Stimulated activated naive CD4-positive, alpha-beta T cell treated with Interleukin-2 at 50 U/mL for 16 hours (primary cell): ENCODE measurements at regions not wholly inside any gene's neighbourhood (a gene's known extent, or its start where the extent isn't known, plus 50 kb on each side); places are given as distances from the start of the nearest gene placed in this dataset.

Source experiments
- DNase-seq: peaks from one replicate; lab custom pipeline; 2025; lab: John Stamatoyannopoulos, UW

GRCh38 chr11:15585602-15586331 is 471.0 kb downstream of the INSC start:
- no peak for DNase-seq

- DNase-seq = no peak
Observed at GRCh38 chr11:15586741-15587473, 472.2 kb downstream of the INSC start.

DNA sequence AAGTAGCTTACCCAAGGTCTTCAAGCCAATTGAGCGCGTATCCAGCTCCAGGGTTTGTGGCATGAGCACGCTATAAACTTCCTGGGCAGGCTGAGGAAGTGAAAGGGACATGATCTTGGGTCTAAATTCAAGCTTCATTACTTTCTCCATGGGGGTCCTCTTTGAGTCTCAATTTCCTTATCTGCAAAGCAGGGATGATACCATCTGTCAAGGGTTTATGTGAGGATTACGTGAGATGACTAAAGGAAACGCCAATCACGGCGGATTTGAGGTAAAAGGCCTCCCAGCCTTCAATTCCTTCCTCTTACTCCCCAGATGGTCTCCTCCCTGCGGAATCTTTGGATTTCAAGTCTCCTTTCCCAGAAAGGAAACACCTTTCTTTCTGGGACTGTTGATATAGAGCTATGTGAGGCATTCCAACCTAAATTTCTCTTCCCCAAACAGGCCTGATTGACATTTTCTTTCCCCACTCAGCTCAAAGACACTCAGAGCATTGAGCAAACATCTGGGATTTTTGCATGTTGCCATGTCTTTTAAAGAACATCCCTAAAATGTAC is 474.4 kb downstream of the INSC start:
- no peak for DNase-seq

DNA sequence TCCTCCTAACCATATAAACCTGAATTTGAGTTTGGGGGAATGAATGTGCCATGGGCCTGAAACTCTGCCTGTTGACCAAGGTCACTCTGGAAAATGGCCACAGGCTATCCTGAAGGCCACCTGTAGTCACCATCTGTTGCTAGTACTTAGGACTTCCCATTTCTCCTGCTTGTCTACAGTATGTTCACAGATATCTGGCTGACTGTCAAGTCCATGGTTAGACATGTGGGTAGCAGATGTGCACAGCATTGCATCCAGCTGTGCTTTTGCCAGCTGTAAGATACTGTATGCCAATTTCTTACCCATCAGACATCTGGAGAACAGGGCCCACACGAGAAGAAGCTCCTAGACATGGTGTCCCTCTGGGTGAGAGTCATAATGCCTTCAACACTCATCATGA is 475.4 kb downstream of the INSC start:
- no peak for DNase-seq

DNA sequence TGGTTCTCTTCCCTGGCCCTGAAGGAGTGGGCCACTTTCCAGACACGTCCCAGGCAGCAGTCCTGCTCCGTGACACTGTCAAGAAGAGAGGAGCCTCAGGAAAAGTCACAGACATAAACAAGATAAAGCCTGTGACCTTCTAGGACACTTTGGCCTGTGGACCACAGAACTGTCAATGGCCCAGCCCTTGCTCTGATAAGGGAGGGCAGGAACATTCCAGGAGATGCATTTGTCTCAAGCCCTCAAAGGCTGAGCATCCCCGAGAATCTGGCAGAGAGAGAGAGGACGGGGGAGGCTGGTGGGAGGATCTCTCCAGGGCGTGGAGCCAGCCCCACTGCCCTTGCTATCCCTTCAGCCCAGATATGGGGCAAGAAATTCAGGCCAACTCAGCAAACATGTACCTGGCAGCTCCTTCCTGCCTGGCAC is 476.4 kb downstream of the INSC start:
- no peak for DNase-seq

DNA sequence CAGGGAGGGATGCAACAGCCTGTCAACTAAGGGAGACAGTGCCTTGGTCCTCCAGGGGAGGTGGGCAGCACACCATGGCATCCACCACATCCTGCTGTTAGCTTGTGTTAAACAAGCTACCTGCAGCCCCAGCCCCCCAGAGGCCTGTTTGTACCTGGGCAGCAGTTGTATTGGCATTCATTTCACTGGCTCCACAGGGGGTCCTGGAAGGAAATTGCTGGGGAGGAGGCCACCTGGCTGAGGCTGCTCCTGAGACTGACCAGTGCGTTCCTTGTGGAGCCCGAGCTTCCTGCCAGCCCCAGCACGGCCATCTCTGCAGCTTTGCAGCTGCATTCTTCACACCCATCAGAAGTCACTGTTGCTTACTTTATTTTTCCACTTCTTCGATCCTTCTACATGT is 479.9 kb downstream of the INSC start:
- DNase-seq = no peak

DNA sequence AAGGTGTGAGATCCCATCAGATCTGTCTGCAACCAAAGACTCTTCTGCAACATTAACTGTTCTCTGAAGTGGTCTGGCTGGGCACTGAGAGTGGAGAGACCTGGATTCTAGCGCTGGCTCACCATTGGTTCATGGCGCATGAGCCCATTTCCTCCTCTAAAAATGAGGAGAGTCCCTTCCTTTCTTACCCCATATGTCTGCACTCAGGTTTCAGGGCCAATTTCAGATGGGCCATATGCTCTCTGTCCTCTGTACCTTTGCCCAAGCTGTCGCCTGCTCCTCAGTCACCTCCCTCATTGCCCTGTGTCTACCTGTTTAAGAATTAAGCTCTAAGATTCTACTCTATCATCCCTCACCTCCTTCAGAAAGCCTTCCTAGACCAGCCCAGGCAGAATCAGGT is 484.7 kb downstream of the INSC start:
- no peak for DNase-seq

DNA sequence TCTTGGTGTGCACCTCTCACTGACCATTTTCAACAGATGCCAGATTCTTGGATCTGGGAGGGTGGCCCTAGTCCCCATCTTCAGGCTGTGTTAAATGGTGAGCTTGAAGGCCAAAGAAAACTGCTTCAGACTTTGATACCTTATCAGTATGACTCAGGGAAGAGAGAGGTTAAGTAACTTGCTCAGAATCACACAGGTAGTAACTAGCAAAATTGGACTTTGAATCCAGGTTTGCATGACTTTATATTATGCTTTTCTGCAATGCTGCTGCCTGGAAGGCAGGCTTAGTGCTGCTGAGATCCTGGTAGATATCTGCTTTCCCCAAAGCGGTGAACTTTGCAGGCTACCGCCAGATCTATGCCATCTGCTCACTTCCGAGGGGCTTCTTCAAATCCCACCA is 487.3 kb downstream of the INSC start:
- DNase-seq = no peak

- no peak for DNase-seq
Observed at GRCh38 chr11:15602785-15603567, 488.3 kb downstream of the INSC start.

DNA sequence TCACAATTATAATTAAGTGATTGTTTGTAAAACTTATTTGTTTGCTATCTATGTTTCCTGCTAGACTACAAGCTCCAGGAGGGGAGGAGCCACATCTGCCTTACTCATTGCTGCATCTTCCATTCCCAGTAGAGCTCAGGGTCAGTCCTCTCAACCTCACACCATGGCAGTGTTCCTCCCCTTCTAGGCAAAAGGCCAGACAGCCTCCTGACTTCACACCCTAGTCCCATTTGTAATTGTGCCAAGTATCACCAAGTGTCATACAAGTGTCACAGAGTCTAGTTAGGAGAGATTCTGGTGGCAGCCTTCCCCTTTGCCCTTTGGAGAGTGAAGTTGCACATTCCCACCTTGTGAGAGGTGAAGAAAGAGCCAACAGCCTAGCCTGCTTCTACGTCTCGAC is 490.4 kb downstream of the INSC start:
- DNase-seq = no peak

DNA sequence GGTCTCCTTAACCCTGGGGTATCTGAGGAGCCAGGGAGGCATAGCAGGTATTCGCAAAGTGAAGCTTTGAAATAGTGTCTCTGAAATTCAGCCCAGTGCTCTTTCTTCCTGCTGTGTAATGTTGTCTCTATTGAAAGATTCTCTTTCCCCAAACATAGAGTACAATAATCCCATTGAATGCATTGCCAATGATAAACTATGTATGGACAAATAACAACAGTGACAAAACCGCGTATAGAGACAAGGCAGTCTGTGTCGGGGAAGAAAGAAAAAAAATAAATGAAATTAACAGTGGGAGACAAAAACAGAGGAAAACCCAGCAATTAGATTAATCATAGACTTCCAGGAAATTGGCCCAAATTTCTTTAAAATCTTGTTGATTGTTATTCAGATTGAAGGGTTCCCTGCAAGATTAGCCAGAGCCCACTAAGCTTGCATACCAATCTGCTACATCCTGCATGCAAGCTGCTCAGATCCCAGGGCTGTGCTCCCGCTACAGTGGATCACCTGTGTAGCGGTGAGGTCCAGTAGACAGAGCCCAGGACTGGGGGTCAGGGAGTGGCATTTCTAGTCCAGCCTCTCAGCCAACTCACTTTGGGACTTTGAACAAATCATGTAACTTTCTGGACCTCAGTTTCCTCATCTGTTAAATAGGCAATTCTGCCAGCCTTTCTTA is 492.8 kb downstream of the INSC start:
- no peak for DNase-seq

GRCh38 chr11:15609445-15609844 is 494.7 kb downstream of the INSC start:
- DNase-seq = no peak

DNA sequence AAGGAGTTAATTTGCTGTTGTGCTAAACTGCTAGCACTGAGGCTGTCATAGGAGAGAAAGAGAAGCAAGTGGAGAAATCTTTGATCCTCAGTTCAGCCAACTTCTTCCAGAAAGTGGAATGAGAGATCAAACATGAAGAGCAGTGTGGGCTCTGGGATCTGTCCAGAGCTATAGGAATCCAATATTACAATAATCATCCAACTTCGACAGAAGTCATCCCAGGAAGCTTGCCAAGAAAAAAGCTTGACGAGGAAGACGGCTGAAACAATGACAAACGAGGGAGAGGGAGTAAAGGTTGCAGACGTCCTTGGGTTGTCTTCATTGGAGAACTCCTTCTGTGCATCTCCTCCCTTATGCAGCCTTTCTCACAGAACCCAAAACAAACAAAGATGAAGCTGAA is 496.2 kb downstream of the INSC start:
- DNase-seq = no peak

DNA sequence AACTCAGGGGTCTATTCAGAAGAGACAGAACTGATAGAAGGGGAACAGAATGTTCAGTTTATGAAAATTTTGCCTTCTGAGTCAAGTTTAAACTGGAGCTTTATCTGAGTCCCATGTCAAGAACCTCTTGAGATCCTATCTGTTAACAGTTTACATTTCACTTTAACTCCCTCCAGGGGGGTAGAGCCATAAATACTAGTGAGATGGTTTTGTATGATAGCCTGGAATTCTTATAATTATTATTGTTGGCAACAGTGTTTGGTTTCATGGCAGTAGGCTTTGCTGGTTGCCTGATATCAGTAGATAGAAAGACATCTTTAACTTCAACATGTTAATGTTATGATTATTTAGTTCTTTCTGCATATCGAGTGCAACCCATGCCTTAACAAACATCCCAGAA is 498.5 kb downstream of the INSC start:
- no peak for DNase-seq

DNA sequence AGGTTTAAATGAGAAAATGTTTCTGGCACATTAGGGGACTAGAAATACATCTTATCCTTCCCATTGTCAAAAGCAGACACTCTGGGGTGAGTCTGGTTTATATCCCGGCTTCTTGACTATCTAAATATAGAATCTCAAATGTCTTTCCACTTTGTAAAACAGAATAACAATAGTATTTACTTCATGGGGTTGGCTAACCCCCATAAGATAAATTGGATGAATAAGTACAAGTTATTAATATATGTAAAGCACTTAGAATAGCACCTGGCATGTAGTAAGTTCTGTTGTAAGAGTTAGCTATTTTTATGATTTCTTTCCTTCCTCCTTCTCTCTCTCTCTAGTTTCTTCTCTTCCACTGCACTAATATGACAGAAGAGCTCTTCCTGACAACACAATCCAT is 499.1 kb downstream of the INSC start:
- DNase-seq = no peak

DNA sequence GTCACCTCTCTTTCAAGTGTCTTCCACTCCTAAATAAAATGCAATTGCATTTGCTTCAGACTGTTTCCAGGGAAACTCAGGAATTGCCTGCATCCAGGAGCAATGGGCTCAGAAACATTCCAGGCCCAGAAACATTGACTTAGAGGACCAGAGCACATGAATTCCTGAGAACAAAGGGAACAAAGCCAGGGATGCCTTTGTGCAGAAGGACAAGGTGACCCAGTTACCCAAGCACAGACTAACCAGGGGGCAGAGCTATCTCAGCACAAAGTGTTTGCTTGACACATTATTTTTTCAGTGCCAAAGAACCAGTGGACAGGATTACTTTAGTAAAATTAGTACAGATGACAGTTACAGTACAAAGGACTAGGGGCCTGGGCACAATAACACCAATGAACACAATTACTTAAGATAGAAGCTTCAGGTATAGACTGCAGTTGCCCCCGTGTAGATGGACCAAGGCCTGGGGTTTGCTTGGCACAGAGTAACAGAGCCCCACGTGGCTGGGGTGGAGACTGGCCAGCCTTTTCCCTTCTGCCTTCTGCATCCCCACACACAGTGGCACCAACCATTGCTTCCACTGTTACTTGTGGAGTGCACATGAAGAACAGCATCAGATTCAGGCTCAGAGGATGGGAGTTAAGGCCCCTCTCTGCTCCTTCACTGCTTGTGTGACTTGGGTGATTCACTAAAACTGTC is 500.8 kb downstream of the INSC start:
- DNase-seq = no peak

- no peak for DNase-seq
Observed at GRCh38 chr11:15616130-15617105, 501.7 kb downstream of the INSC start.

DNA sequence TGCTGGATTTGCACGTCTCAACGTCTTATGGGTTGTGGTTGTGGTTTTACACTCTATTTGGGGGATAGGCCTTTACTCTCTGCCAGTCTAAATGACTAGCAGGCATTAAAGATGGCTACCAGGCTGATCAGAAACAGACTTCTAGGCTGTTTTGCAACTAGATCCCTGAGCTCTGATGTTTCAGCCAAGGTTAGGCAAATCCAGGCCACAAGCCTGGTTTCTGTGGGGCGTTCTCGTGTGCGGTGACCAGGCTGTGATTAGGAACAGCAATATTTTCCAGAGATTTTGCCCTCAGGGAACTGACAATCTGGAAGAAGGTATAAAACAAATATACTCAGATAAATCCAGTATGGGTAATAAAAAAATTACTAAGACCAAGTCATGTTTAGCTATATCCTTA is 502.4 kb downstream of the INSC start:
- no peak for DNase-seq

- no peak for DNase-seq
Observed at GRCh38 chr11:15618583-15619032, 503.9 kb downstream of the INSC start.

GRCh38 chr11:15621565-15621964 is 506.8 kb downstream of the INSC start:
- DNase-seq = no peak
